ENCODE measurements at regions not wholly inside any gene's neighbourhood (a gene's known extent, or its start where the extent isn't known, plus 50 kb on each side); places are given as distances from the start of the nearest gene placed in this dataset.

GRCh38 chr16:17628983-17629382 is 158.2 kb upstream of the XYLT1 start:
- TF ChIP-seq CTCF (IDR thresholded peaks at IDR 0.05; ENCODE audit: low read depth, low read length, poor library complexity, severe bottlenecking): no peak
- TF ChIP-seq EZH2phosphoT487 (IDR thresholded peaks at IDR 0.05; ENCODE audit: borderline replicate concordance, low read length): no peak
